ENCODE measurements at regions not wholly inside any gene's neighbourhood (a gene's known extent, or its start where the extent isn't known, plus 50 kb on each side); places are given as distances from the start of the nearest gene placed in this dataset.

DNA sequence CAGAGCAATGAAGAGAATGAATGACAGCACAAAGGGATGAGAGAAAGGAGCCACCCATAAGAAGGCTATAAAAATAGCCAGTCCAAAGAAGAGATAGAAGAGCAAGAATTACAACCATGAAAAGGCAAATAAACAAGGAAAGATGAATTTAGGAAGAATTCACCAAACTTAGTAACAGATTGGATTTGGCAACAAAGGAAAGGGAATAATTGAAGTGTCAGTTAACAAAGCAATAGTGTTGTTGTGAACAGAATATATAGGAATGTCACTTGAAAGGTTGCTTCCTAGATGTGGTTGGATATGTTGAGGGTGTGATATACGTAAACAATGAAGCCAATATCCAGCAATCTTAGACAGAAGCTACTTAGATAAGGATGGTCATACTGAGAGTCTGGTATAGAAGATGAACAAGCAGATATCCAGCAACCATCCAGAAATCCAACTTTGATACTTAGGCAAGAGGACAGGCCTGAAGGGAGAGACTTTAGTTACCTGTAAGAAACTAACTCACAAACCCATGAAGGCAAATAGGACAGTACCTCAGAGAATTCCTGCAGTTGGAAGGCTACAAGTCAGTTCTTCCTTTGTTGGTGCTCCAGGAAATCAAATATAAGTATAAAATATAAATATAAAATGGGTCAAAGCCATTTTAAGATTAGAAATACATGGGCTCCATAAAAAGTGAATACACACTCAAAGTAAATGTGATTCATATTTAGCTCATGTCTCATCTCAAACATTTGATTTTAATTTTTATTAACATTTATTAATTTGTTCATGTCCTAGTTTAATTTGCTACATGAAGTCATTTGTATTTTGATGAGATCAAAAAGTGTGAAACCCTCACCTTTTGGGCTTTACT is 106.5 kb downstream of the HFE start:
- Histone ChIP-seq H3K9me2 (replicated peaks; ENCODE audit: insufficient read depth, low read length) (no peaks in the 10 kb centered on the region), H3K9me3 (ENCODE audit: insufficient read depth, low read length) (no peaks in the 10 kb centered on the region), H2AFZ (ENCODE audit: low read depth, low read length, severe bottlenecking) (peak overlapping the region; percentile 21), H4K20me1 (ENCODE audit: low read depth, low read length) (no peaks in the 10 kb centered on the region), H3K27me3 (ENCODE audit: low read length) (no peaks in the 10 kb centered on the region), H3K9ac (ENCODE audit: low read length) (peak overlapping the region; percentile 89), H3K36me3 (ENCODE audit: low read length) (no peaks in the 10 kb centered on the region), H3K4me3 (ENCODE audit: insufficient read depth, low read length, poor library complexity, severe bottlenecking) (peak overlapping the region; percentile 61), H3K4me2 (ENCODE audit: low read depth, low read length, poor library complexity, severe bottlenecking) (peak overlapping the region; percentile 88), H3K79me2 (ENCODE audit: insufficient read depth, low read length) (no peaks in the 10 kb centered on the region; the same call in 1 of the 2 replicates), H3K27ac (ENCODE audit: low read depth, low read length) (peak overlapping the region; percentile 94), H3F3A (ENCODE audit: insufficient read depth) (peaks cover 66% of the 10 kb centered on the region)
- no peak for TF ChIP-seq EZH2phosphoT487 (conservative IDR thresholded peaks at IDR 0.05; ENCODE audit: low read length)
- TF ChIP-seq, protein P1, sequence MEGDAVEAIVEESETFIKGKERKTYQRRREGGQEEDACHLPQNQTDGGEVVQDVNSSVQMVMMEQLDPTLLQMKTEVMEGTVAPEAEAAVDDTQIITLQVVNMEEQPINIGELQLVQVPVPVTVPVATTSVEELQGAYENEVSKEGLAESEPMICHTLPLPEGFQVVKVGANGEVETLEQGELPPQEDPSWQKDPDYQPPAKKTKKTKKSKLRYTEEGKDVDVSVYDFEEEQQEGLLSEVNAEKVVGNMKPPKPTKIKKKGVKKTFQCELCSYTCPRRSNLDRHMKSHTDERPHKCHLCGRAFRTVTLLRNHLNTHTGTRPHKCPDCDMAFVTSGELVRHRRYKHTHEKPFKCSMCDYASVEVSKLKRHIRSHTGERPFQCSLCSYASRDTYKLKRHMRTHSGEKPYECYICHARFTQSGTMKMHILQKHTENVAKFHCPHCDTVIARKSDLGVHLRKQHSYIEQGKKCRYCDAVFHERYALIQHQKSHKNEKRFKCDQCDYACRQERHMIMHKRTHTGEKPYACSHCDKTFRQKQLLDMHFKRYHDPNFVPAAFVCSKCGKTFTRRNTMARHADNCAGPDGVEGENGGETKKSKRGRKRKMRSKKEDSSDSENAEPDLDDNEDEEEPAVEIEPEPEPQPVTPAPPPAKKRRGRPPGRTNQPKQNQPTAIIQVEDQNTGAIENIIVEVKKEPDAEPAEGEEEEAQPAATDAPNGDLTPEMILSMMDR (IDR thresholded peaks at IDR 0.05; ENCODE audit: insufficient read depth, low read length, poor library complexity, severe bottlenecking), result no peak

DNA sequence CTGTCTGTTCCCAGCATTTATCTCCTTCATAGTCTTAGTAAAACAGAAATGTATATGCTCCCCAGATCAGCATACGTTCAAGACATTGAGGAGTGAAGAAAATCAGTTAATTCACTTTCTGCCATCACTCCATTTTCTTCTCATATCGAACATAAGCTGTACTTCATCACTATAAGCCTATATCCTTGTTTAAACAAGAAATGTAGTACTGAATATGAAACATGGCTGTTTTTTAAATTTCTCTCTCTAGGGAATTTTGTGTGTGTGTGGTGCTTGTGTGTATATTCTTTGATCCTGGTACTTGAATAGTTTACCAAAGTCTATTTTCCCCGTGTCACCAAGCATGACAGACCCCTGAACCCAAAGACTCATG is 107.1 kb downstream of the HFE start:
- H3K9me2 ChIP-seq (replicated peaks; ENCODE audit: insufficient read depth, low read length), result no peaks in the 10 kb centered on the region
- no peaks in the 10 kb centered on the region for H3K9me3 ChIP-seq (ENCODE audit: insufficient read depth, low read length)
- peak overlapping the region; percentile 89 for H3K9ac ChIP-seq (ENCODE audit: low read length)
- no peaks in the 10 kb centered on the region; the same call in 1 of the 2 replicates for H3K79me2 ChIP-seq (ENCODE audit: insufficient read depth, low read length)
- H3F3A ChIP-seq (ENCODE audit: insufficient read depth), result peaks cover 64% of the 10 kb centered on the region
- peak overlapping the region; percentile 88 for H3K4me2 ChIP-seq (ENCODE audit: low read depth, low read length, poor library complexity, severe bottlenecking)
- TF ChIP-seq, protein P1 (IDR thresholded peaks at IDR 0.05; ENCODE audit: insufficient read depth, low read length, poor library complexity, severe bottlenecking), result no peak
- no peak for TF ChIP-seq EZH2phosphoT487 (conservative IDR thresholded peaks at IDR 0.05; ENCODE audit: low read length)
- H3K27me3 ChIP-seq (ENCODE audit: low read length), result no peaks in the 10 kb centered on the region
- peak overlapping the region; percentile 94 for H3K27ac ChIP-seq (ENCODE audit: low read depth, low read length)
- no peaks in the 10 kb centered on the region for H4K20me1 ChIP-seq (ENCODE audit: low read depth, low read length)
- no peak overlapping the region for H2AFZ ChIP-seq (ENCODE audit: low read depth, low read length, severe bottlenecking)
- peak overlapping the region; percentile 61 for H3K4me3 ChIP-seq (ENCODE audit: insufficient read depth, low read length, poor library complexity, severe bottlenecking)
- H3K36me3 ChIP-seq (ENCODE audit: low read length), result no peaks in the 10 kb centered on the region

DNA sequence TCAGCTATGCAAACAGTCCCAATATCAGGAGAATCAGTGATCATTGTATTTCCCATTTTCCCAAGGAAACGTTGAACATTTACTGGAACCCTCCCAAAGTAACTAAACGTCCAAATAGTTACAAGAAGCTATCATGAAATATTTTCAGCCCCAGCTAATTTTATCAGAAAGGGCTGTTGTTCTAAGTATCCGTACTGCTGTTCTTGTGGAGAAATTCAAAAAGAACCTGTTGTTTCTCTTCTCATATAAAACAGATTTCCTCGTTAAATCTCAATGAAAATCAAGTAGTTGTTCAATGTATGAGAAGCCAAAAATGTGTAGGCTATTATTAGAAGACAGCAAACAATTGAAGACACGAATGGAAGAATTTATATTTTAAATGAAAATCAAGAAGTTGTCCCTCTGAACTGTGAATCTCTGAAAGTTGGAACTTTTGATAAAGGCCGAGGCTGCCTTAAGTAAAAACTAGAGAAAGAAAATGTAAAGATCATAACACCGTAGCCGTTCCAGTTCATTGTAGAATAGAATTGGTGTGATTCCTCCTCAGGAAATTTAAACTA is 107.7 kb downstream of the HFE start:
- Histone ChIP-seq H3K36me3 (ENCODE audit: low read length) (no peaks in the 10 kb centered on the region), H3K4me3 (ENCODE audit: insufficient read depth, low read length, poor library complexity, severe bottlenecking) (peak overlapping the region; percentile 61), H3K9me2 (replicated peaks; ENCODE audit: insufficient read depth, low read length) (no peaks in the 10 kb centered on the region), H4K20me1 (ENCODE audit: low read depth, low read length) (no peaks in the 10 kb centered on the region), H3K9me3 (ENCODE audit: insufficient read depth, low read length) (no peaks in the 10 kb centered on the region), H3K4me2 (ENCODE audit: low read depth, low read length, poor library complexity, severe bottlenecking) (peak overlapping the region; percentile 88), H3F3A (ENCODE audit: insufficient read depth) (peaks cover 67% of the 10 kb centered on the region), H3K27ac (ENCODE audit: low read depth, low read length) (peak overlapping the region; percentile 94), H3K27me3 (ENCODE audit: low read length) (no peaks in the 10 kb centered on the region), H3K9ac (ENCODE audit: low read length) (peak overlapping the region; percentile 89), H3K79me2 (ENCODE audit: insufficient read depth, low read length) (no peaks in the 10 kb centered on the region; the same call in 1 of the 2 replicates), H2AFZ (ENCODE audit: low read depth, low read length, severe bottlenecking) (no peak overlapping the region)
- TF ChIP-seq, protein P1 (IDR thresholded peaks at IDR 0.05; ENCODE audit: insufficient read depth, low read length, poor library complexity, severe bottlenecking), result no peak
- no peak for TF ChIP-seq EZH2phosphoT487 (conservative IDR thresholded peaks at IDR 0.05; ENCODE audit: low read length)

Data from SU-DHL-6 (cell line).